ENCODE measurements at regions not wholly inside any gene's neighbourhood (a gene's known extent, or its start where the extent isn't known, plus 50 kb on each side); places are given as distances from the start of the nearest gene placed in this dataset.

- Histone ChIP-seq H3K4me1 (no peaks in the 10 kb centered on the region), H3K9me3 (no peaks in the 10 kb centered on the region), H3K36me3 (ENCODE audit: low read depth, missing control alignments) (no peaks in the 10 kb centered on the region), H3K27ac (no peak overlapping the region), H3K27me3 (no peaks in the 10 kb centered on the region), H3K4me3 (no peak overlapping the region)
- no peak for TF ChIP-seq POLR2A (IDR thresholded peaks at IDR 0.05)
- no peak for TF ChIP-seq CTCF (IDR thresholded peaks at IDR 0.05)
- no peak for DNase-seq
- intact Hi-C loops (cut with DNase I; ENCODE audit: low total_unique reads) = no loop called here
- 93 to 95% methylated on average over 9 of the region's 9 CpGs for WGBS, 2 donors
Measured at GRCh38 chr19:31503211-31503610, 154.0 kb upstream of the TSHZ3 start.

- no peaks in the 10 kb centered on the region for H3K36me3 ChIP-seq (ENCODE audit: low read depth, missing control alignments)
Measured at GRCh38 chr19:31504221-31504620, 155.0 kb upstream of the TSHZ3 start.

GRCh38 chr19:31505596-31505910, 156.3 kb upstream of the TSHZ3 start:
- Histone ChIP-seq H3K4me3 (no peak overlapping the region), H3K9me3 (no peaks in the 10 kb centered on the region), H3K27ac (no peak overlapping the region), H3K36me3 (ENCODE audit: low read depth, missing control alignments) (no peaks in the 10 kb centered on the region), H3K4me1 (no peaks in the 10 kb centered on the region), H3K27me3 (no peaks in the 10 kb centered on the region)
- TF ChIP-seq CTCF (IDR thresholded peaks at IDR 0.05) (no peak), POLR2A (IDR thresholded peaks at IDR 0.05) (no peak)
- intact Hi-C loops (cut with DNase I; ENCODE audit: low total_unique reads) = no loop called here
- no peak for DNase-seq
- 92 to 97% methylated on average over 5 to 6 of the region's 6 CpGs for WGBS, 2 donors

More at GRCh38 chr19:31504221-31504620, 155.0 kb upstream of the TSHZ3 start:
- H3K4me3 ChIP-seq = no peak overlapping the region
- intact Hi-C loops (cut with DNase I; ENCODE audit: low total_unique reads) = no loop called here
- H3K9me3 ChIP-seq = no peaks in the 10 kb centered on the region
- WGBS, 2 donors = 93 to 100% methylated on average over 2 of the region's 2 CpGs
- H3K27me3 ChIP-seq = no peaks in the 10 kb centered on the region
- no peak for TF ChIP-seq CTCF (IDR thresholded peaks at IDR 0.05)
- no peak for TF ChIP-seq POLR2A (IDR thresholded peaks at IDR 0.05)
- no peak overlapping the region for H3K27ac ChIP-seq
- no peak for DNase-seq
- no peaks in the 10 kb centered on the region for H3K4me1 ChIP-seq

GRCh38 chr19:31506102-31506501, 156.9 kb upstream of the TSHZ3 start:
- no peaks in the 10 kb centered on the region for H3K27me3 ChIP-seq
- no peaks in the 10 kb centered on the region for H3K9me3 ChIP-seq
- WGBS, 2 donors = 90 to 96% methylated on average over 8 of the region's 8 CpGs
- H3K4me1 ChIP-seq = no peaks in the 10 kb centered on the region
- DNase-seq = no peak
- no peaks in the 10 kb centered on the region for H3K36me3 ChIP-seq (ENCODE audit: low read depth, missing control alignments)
- no peak overlapping the region for H3K4me3 ChIP-seq
- H3K27ac ChIP-seq = no peak overlapping the region
- TF ChIP-seq POLR2A (IDR thresholded peaks at IDR 0.05) (no peak), CTCF (IDR thresholded peaks at IDR 0.05) (no peak)
- intact Hi-C loops (cut with DNase I; ENCODE audit: low total_unique reads) = no loop called here

GRCh38 chr19:31510635-31511034, 161.4 kb upstream of the TSHZ3 start:
- no peaks in the 10 kb centered on the region for H3K36me3 ChIP-seq (ENCODE audit: low read depth, missing control alignments)
- TF ChIP-seq POLR2A (IDR thresholded peaks at IDR 0.05) (no peak), CTCF (IDR thresholded peaks at IDR 0.05) (no peak)
- WGBS, 2 donors = 78 to 88% methylated on average over 10 of the region's 10 CpGs
- H3K27ac ChIP-seq = no peak overlapping the region
- no peak overlapping the region for H3K4me3 ChIP-seq
- H3K27me3 ChIP-seq = no peaks in the 10 kb centered on the region
- intact Hi-C loops (cut with DNase I; ENCODE audit: low total_unique reads) = no loop called here
- no peaks in the 10 kb centered on the region for H3K4me1 ChIP-seq
- no peaks in the 10 kb centered on the region for H3K9me3 ChIP-seq
- no peak for DNase-seq
